Thymus (tissue), 11 donors: ENCODE measurements at regions not wholly inside any gene's neighbourhood (a gene's known extent, or its start where the extent isn't known, plus 50 kb on each side); places are given as distances from the start of the nearest gene placed in this dataset.
A peak's percentile ranks its signal among the peaks of the same experiment; 100 is the strongest.
"Not testable (repeated sequence)": the region's sequence is repeated elsewhere in the genome, so short reads cannot be mapped to it uniquely, and the experiment has no call there.

Experiments used
- DNase-seq, 9 donors: peaks; one replicate each; pipeline ENCODE4 v3.0.0-alpha.2; 2013; ENCODE audit warnings: low spot score in 9 of 9, low read depth in 6 of 9, missing footprints in 1 of 9
- H3K27ac ChIP-seq, 2 donors: one replicate each; pipeline ENCODE4 v1.5.1; 2013; ENCODE audit warnings: control low read depth in 1 of 2, low read depth in 1 of 2, low read length in 1 of 2, mild to moderate bottlenecking in 1 of 2, moderate library complexity in 1 of 2
- H3K27me3 ChIP-seq, 2 donors: one replicate each; pipeline ENCODE4 v1.5.1; 2013; ENCODE audit warnings: low read length in 1 of 2; ENCODE audit not compliant: control insufficient read depth in 2 of 2, insufficient read depth in 1 of 2
- H3K36me3 ChIP-seq, 2 donors: one replicate each; pipeline ENCODE4 v1.5.1; 2013; ENCODE audit warnings: low read length in 1 of 2, mild to moderate bottlenecking in 1 of 2, moderate library complexity in 1 of 2; ENCODE audit not compliant: control insufficient read depth in 2 of 2, insufficient read depth in 2 of 2
- H3K4me1 ChIP-seq, 2 donors: one replicate each; pipeline ENCODE4 v1.5.1; 2013; ENCODE audit warnings: low read length in 2 of 2; ENCODE audit not compliant: control insufficient read depth in 2 of 2, insufficient read depth in 2 of 2
- H3K4me3 ChIP-seq, 2 donors: one replicate each; pipeline ENCODE4 v1.5.1; 2013; ENCODE audit warnings: low read length in 2 of 2, control low read depth in 1 of 2, mild to moderate bottlenecking in 1 of 2
- H3K9me3 ChIP-seq, 2 donors: one replicate each; pipeline ENCODE4 v1.5.1; 2013; ENCODE audit warnings: low read length in 1 of 2, mild to moderate bottlenecking in 1 of 2; ENCODE audit not compliant: control insufficient read depth in 2 of 2, insufficient read depth in 1 of 2
- WGBS: extraction: QIAGEN DNeasy Blood & Tissue Kit; methylation state at CpG from one replicate; pipeline ENCODE4 v1.1.7; 2013; 5-methylcytosine and 5-hydroxymethylcytosine counted together
- donor health status: healthy.

- Histone ChIP-seq H3K9me3 (no peaks in the 10 kb centered on the region), H3K4me1 (no peaks in the 10 kb centered on the region), H3K27ac (no peak overlapping the region), H3K36me3 (no peaks in the 10 kb centered on the region), H3K27me3 (no peaks in the 10 kb centered on the region), H3K4me3 (no peak overlapping the region)
- DNase-seq, result no peak
- WGBS, result 98% methylated on average over 6 of the region's 6 CpGs
Observed at GRCh38 chr2:44075541-44075940, 79.8 kb upstream of the LRPPRC start.

DNA sequence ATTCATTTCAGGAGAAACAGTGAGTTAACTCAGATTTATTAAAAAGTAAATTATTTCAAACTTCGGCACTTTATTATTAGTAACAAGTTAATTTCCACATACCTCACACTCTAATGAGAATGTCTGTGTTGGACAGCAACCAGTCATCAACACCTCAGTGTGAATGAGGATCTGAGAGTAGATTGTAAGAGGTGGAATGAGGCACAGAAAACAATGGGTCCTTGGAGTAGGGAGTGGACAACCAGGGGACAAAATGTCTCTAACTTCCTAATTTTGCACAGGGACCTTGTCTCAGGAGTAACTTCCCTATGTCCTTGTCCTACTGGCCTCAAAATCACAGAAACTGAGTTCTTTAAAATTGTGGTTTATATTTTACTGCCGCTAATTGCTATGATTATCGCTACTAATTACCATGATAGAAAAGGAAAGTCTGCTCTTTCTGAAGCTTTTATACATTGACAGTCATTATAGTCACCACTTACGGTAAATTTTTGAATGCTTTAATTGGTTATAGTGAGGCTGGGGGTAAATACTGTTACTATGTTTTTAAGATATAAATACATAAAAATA lies 82.2 kb upstream of the LRPPRC start:
- Histone ChIP-seq H3K36me3 (no peaks in the 10 kb centered on the region), H3K27ac (no peak overlapping the region), H3K4me3 (no peak overlapping the region), H3K4me1 (no peaks in the 10 kb centered on the region), H3K9me3 (no peaks in the 10 kb centered on the region), H3K27me3 (no peaks in the 10 kb centered on the region)
- no peak for DNase-seq
- 97% methylated on average over 4 of the region's 4 CpGs for WGBS

DNA sequence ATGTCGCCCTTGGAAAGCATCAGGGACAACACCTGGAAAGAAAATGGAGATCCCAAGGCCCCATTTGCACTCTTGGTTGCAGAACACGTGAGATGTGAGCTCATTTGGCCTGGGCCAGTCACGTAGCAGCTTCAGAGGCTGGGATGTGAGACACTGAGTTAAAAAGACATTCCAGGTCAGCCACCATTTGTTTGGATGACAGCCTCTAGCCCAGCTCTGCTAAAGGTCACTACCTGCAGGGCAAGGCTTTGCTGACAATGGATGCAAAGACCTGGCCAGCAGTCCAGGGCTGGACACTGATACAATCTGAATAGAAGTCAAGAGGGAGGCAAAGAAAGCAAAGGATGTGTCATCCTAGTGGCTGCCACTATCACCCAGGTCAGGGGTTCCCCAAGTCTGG lies 83.9 kb upstream of the LRPPRC start:
- 95% methylated on average over 3 of the region's 3 CpGs for WGBS
- no peaks in the 10 kb centered on the region for H3K9me3 ChIP-seq
- H3K4me1 ChIP-seq, result no peaks in the 10 kb centered on the region
- DNase-seq, result no peak
- no peaks in the 10 kb centered on the region for H3K36me3 ChIP-seq
- H3K27me3 ChIP-seq, result no peaks in the 10 kb centered on the region
- H3K4me3 ChIP-seq, result no peak overlapping the region
- H3K27ac ChIP-seq, result no peak overlapping the region

DNA sequence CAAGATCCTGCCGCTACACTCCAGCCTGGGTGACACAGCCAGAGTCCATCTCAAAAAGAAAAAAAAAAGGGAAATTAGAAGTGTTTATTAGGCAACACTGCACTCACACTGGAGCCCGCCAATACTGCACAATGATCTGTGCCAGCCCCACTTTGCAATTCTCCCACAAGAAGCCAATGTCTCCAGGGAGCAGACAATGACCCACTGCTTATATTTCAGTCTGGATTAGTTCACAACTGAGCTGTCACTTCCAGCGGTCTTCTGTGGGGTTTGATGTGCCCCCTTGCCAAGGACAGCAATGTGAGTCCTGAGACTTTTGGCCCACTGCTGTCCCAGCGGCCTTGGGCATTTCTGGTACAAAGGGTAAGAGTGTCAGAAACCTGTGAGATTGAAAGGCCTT lies 85.6 kb upstream of the PPM1B start:
- peaks cover 6 to 12% of the 10 kb centered on the region in 2 donors for H3K4me1 ChIP-seq
- DNase-seq, result no peak
- WGBS, result 97% methylated on average over 4 of the region's 4 CpGs
- no peak overlapping the region for H3K27ac ChIP-seq
- no peaks in the 10 kb centered on the region for H3K9me3 ChIP-seq
- no peaks in the 10 kb centered on the region for H3K27me3 ChIP-seq
- no peak overlapping the region for H3K4me3 ChIP-seq
- no peaks in the 10 kb centered on the region for H3K36me3 ChIP-seq

- no peaks in the 10 kb centered on the region for H3K27me3 ChIP-seq
- H3K27ac ChIP-seq, result no peak overlapping the region
- H3K36me3 ChIP-seq, result no peaks in the 10 kb centered on the region
- no peak for DNase-seq
- 98% methylated on average over 5 of the region's 5 CpGs for WGBS
- H3K4me1 ChIP-seq, result peaks cover 6 to 12% of the 10 kb centered on the region in 2 donors
- H3K9me3 ChIP-seq, result no peaks in the 10 kb centered on the region
- no peak overlapping the region for H3K4me3 ChIP-seq
Observed at GRCh38 chr2:44084850-44085249, 83.8 kb upstream of the PPM1B start.

DNA sequence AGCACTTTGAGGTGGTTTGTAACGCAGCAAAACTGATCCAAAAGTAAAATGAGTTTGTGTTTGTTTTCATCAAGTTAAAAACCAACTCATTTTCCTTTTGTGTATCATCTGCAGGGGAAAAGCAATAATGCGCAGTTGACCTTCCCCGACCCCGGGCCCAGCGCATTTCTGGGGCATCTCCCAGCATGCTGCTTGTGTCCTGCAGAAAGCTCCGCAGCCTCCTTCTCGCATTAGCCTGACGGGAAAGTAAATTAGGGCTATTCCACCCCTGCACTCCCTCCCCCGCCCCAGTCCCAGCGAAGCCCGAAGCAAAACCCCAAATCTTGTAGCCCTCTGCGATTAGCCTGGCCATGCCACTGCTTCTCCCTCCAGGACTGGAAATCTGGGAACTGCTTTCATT lies 82.0 kb upstream of the PPM1B start:
- no peak for DNase-seq
- Histone ChIP-seq H3K27ac (no peak overlapping the region), H3K4me3 (no peak overlapping the region), H3K4me1 (peaks cover 6 to 16% of the 10 kb centered on the region in 2 donors), H3K36me3 (no peaks in the 10 kb centered on the region), H3K27me3 (no peaks in the 10 kb centered on the region), H3K9me3 (no peaks in the 10 kb centered on the region)
- 96% methylated on average over 12 of the region's 12 CpGs for WGBS

GRCh38 chr2:44087036-44087713 lies 81.5 kb upstream of the PPM1B start:
- 20% methylated on average over 29 of the region's 29 CpGs for WGBS
- Histone ChIP-seq H3K36me3 (no peaks in the 10 kb centered on the region), H3K27ac (no peak overlapping the region), H3K9me3 (no peaks in the 10 kb centered on the region), H3K27me3 (no peaks in the 10 kb centered on the region), H3K4me1 (peaks cover 6 to 16% of the 10 kb centered on the region in 2 donors), H3K4me3 (peak overlapping the region; percentile 35 to 53)
- DNase-seq, result peak; percentile 49 to 82 (median 68)

GRCh38 chr2:44087714-44088092 lies 81.0 kb upstream of the PPM1B start:
- Histone ChIP-seq H3K27ac (no peak overlapping the region), H3K27me3 (no peaks in the 10 kb centered on the region), H3K9me3 (no peaks in the 10 kb centered on the region), H3K36me3 (no peaks in the 10 kb centered on the region), H3K4me1 (peaks cover 6 to 16% of the 10 kb centered on the region in 2 donors), H3K4me3 (peak overlapping the region in 1 of 2 donors; percentile 53)
- DNase-seq, result peak in 1 of 9 donors; percentile 21
- 73% methylated on average over 4 of the region's 4 CpGs for WGBS

DNA sequence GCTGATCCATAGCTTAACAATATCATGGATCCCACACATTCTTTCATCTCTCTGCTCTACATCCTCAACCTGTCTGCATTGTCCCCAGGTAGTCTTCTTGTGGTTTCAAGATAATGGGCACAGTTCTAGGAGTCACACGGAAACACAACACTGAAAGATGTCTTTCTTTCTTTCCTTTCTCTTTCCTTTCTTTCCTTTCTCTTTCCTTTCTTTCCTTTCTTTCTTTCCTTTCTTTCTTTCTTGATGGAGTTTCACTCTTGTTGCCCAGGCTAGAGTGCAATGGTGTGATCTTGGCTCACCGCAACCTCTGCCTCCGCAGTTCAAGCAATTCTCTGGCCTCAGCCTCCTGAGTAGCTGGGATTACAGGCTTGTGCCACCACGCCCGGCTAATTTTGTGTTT lies 76.2 kb upstream of the PPM1B start:
- H3K27ac ChIP-seq, DNase-seq, H3K27me3 ChIP-seq, H3K36me3 ChIP-seq, H3K4me1 ChIP-seq, H3K4me3 ChIP-seq, H3K9me3 ChIP-seq: not testable (repeated sequence)
- 96% methylated on average over 5 of the region's 5 CpGs for WGBS
